ENCODE measurements at regions not wholly inside any gene's neighbourhood (a gene's known extent, or its start where the extent isn't known, plus 50 kb on each side); places are given as distances from the start of the nearest gene placed in this dataset.

- H3K4me3 ChIP-seq (ENCODE audit: low read depth, low read length), result no peak overlapping the region
- DNase-seq (ENCODE audit: low read depth), result no peak
- no peak for TF ChIP-seq CTCF (IDR thresholded peaks at IDR 0.05; ENCODE audit: low read depth, low read length, missing control alignments)
Observed at GRCh38 chr16:86156155-86156554, 257.2 kb downstream of the IRF8 start.

- no peak for TF ChIP-seq CTCF (IDR thresholded peaks at IDR 0.05; ENCODE audit: low read depth, low read length, missing control alignments)
- DNase-seq (ENCODE audit: low read depth), result no peak
- H3K4me3 ChIP-seq (ENCODE audit: low read depth, low read length), result no peak overlapping the region
Observed at GRCh38 chr16:86157616-86158247, 258.8 kb downstream of the IRF8 start.

GRCh38 chr16:86158688-86159360, 259.9 kb downstream of the IRF8 start:
- DNase-seq (ENCODE audit: low read depth), result no peak
- no peak for TF ChIP-seq CTCF (IDR thresholded peaks at IDR 0.05; ENCODE audit: low read depth, low read length, missing control alignments)
- H3K4me3 ChIP-seq (ENCODE audit: low read depth, low read length), result no peak overlapping the region

- DNase-seq (ENCODE audit: low read depth), result no peak
- no peak for TF ChIP-seq CTCF (IDR thresholded peaks at IDR 0.05; ENCODE audit: low read depth, low read length, missing control alignments)
- H3K4me3 ChIP-seq (ENCODE audit: low read depth, low read length), result no peak overlapping the region
Observed at GRCh38 chr16:86165479-86165878, 266.5 kb downstream of the IRF8 start.

- TF ChIP-seq CTCF (IDR thresholded peaks at IDR 0.05; ENCODE audit: low read depth, low read length, missing control alignments), result no peak
- H3K4me3 ChIP-seq (ENCODE audit: low read depth, low read length), result no peak overlapping the region
- no peak for DNase-seq (ENCODE audit: low read depth)
Observed at GRCh38 chr16:86166414-86166813, 267.5 kb downstream of the IRF8 start.

- H3K4me3 ChIP-seq (ENCODE audit: low read depth, low read length), result no peak overlapping the region
- no peak for TF ChIP-seq CTCF (IDR thresholded peaks at IDR 0.05; ENCODE audit: low read depth, low read length, missing control alignments)
- no peak for DNase-seq (ENCODE audit: low read depth)
Observed at GRCh38 chr16:86167061-86167460, 268.1 kb downstream of the IRF8 start.

GRCh38 chr16:86170720-86171119, 271.8 kb downstream of the IRF8 start:
- no peak for DNase-seq (ENCODE audit: low read depth)
- TF ChIP-seq CTCF (IDR thresholded peaks at IDR 0.05; ENCODE audit: low read depth, low read length, missing control alignments), result no peak
- H3K4me3 ChIP-seq (ENCODE audit: low read depth, low read length), result no peak overlapping the region

Measured in GM12864 (cell line).